Ovary (tissue), 3 donors: ENCODE measurements at regions not wholly inside any gene's neighbourhood (a gene's known extent, or its start where the extent isn't known, plus 50 kb on each side); places are given as distances from the start of the nearest gene placed in this dataset.

Source experiments
- CTCF ChIP-seq, 3 donors: fragments of 450-650 bp in 2 of 3; fragments of 200-600 bp in 1 of 3; IDR thresholded peaks; one replicate each; pipeline versions ENCODE4 v1.5.1 to v1.8.0; 2016 to 2022; ENCODE audit warnings: antibody characterized with exemption in 3 of 3, mild to moderate bottlenecking in 1 of 3
- POLR2A ChIP-seq: fragments of 450-650 bp; IDR thresholded peaks from one replicate; pipeline ENCODE4 v1.6.1; 2017; ENCODE audit warnings: antibody characterized with exemption, mild to moderate bottlenecking, moderate library complexity
- donor health status: DM: no; HTN: no; CAD: no.

DNA sequence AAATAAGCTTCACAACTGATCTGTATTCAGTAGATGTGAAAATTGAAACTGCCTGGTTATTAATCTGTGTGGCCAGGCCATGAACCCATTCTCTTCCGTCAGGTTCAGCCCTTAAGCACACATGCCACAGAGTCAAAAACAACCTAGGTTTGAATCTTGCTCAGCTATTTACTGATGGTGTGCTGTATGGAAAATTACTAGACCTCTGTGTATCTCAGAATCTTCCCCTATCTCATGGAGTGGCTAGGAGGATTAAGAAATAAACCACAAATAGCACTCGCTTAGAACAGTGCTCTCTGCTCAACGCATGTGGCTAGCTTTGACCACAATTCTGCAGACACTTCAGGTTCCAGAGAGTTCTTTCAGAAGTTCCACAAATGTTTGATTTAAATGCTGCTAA is 240.7 kb upstream of the PLEKHG7 start:
- TF ChIP-seq CTCF (IDR thresholded peaks at IDR 0.05): no peak
- TF ChIP-seq POLR2A: no peak
